Spinal cord (tissue), 9 donors: ENCODE measurements at regions not wholly inside any gene's neighbourhood (a gene's known extent, or its start where the extent isn't known, plus 50 kb on each side); places are given as distances from the start of the nearest gene placed in this dataset.

ENCODE experiments used
- DNase-seq, 6 donors: peaks; one replicate each; pipeline versions ENCODE4 v3.0.0 to v3.0.0-alpha.2; 2013 to 2015; ENCODE audit warnings: low spot score in 6 of 6, low read depth in 4 of 6
- H3K27ac ChIP-seq: one replicate; pipeline ENCODE4 v1.5.1; 2013; ENCODE audit warnings: low read depth, low read length, control low read depth
- H3K27me3 ChIP-seq: one replicate; pipeline ENCODE4 v1.6.1; 2013; ENCODE audit warnings: low read length; ENCODE audit not compliant: control insufficient read depth, insufficient read depth
- H3K36me3 ChIP-seq: one replicate; pipeline ENCODE4 v1.6.1; 2013; ENCODE audit warnings: low read length; ENCODE audit not compliant: control insufficient read depth, insufficient read depth
- H3K4me1 ChIP-seq: one replicate; pipeline ENCODE4 v1.6.1; 2013; ENCODE audit warnings: low read length; ENCODE audit not compliant: control insufficient read depth, insufficient read depth
- H3K4me3 ChIP-seq: one replicate; pipeline ENCODE4 v1.5.1; 2013; ENCODE audit warnings: low read depth, low read length, control low read depth
- H3K9me3 ChIP-seq: one replicate; pipeline ENCODE4 v1.6.1; 2013; ENCODE audit warnings: low read length; ENCODE audit not compliant: control insufficient read depth, insufficient read depth
- WGBS: methylation state at CpG from one replicate; pipeline ENCODE4 v1.1.5; 2013; ENCODE audit warnings: missing lambda C conversion rate; ENCODE audit not compliant: insufficient coverage; 5-methylcytosine and 5-hydroxymethylcytosine counted together
- donor health status: healthy.

- Histone ChIP-seq H3K4me3 (no peak overlapping the region), H3K9me3 (no peaks in the 10 kb centered on the region), H3K27ac (no peak overlapping the region), H3K4me1 (no peaks in the 10 kb centered on the region), H3K36me3 (no peaks in the 10 kb centered on the region), H3K27me3 (no peaks in the 10 kb centered on the region)
- no peak for DNase-seq
- WGBS, result 87% methylated on average over 5 of the region's 5 CpGs
Observed at GRCh38 chr11:129729216-129729615, 86.4 kb upstream of the TMEM45B start.

- no peak for DNase-seq
- H3K27me3 ChIP-seq, result no peaks in the 10 kb centered on the region
- H3K4me1 ChIP-seq, result no peaks in the 10 kb centered on the region
- 92% methylated on average over 6 of the region's 10 CpGs for WGBS
- H3K9me3 ChIP-seq, result no peaks in the 10 kb centered on the region
- no peaks in the 10 kb centered on the region for H3K36me3 ChIP-seq
- H3K27ac ChIP-seq, result no peak overlapping the region
- no peak overlapping the region for H3K4me3 ChIP-seq
Observed at GRCh38 chr11:129729823-129730222, 85.8 kb upstream of the TMEM45B start.

- Histone ChIP-seq H3K9me3 (no peaks in the 10 kb centered on the region), H3K36me3 (no peaks in the 10 kb centered on the region), H3K4me3 (no peak overlapping the region), H3K27me3 (no peaks in the 10 kb centered on the region), H3K4me1 (no peaks in the 10 kb centered on the region), H3K27ac (no peak overlapping the region)
- no peak for DNase-seq
- WGBS, result 86% methylated on average over 7 of the region's 8 CpGs
Observed at GRCh38 chr11:129731316-129731715, 84.3 kb upstream of the TMEM45B start.

- Histone ChIP-seq H3K36me3 (no peaks in the 10 kb centered on the region), H3K9me3 (no peaks in the 10 kb centered on the region), H3K27ac (no peak overlapping the region)
Observed at GRCh38 chr11:129732941-129733340, 82.7 kb upstream of the TMEM45B start.

GRCh38 chr11:129733384-129733783 lies 82.3 kb upstream of the TMEM45B start:
- Histone ChIP-seq H3K36me3 (no peaks in the 10 kb centered on the region), H3K27me3 (no peaks in the 10 kb centered on the region), H3K4me3 (no peak overlapping the region), H3K4me1 (no peaks in the 10 kb centered on the region), H3K27ac (no peak overlapping the region), H3K9me3 (no peaks in the 10 kb centered on the region)
- 93% methylated on average over 6 of the region's 9 CpGs for WGBS
- DNase-seq, result no peak

More at GRCh38 chr11:129732941-129733340, 82.7 kb upstream of the TMEM45B start:
- no peaks in the 10 kb centered on the region for H3K27me3 ChIP-seq
- H3K4me1 ChIP-seq, result no peaks in the 10 kb centered on the region
- WGBS, result 87% methylated on average over 4 of the region's 4 CpGs
- no peak overlapping the region for H3K4me3 ChIP-seq
- DNase-seq, result no peak

GRCh38 chr11:129733981-129734380 lies 81.7 kb upstream of the TMEM45B start:
- Histone ChIP-seq H3K4me3 (no peak overlapping the region), H3K27ac (no peak overlapping the region), H3K4me1 (no peaks in the 10 kb centered on the region), H3K9me3 (no peaks in the 10 kb centered on the region), H3K27me3 (no peaks in the 10 kb centered on the region), H3K36me3 (no peaks in the 10 kb centered on the region)
- WGBS, result 75% methylated on average over 4 of the region's 7 CpGs
- no peak for DNase-seq

GRCh38 chr11:129734654-129735053 lies 81.0 kb upstream of the TMEM45B start:
- no peaks in the 10 kb centered on the region for H3K9me3 ChIP-seq
- H3K4me1 ChIP-seq, result no peaks in the 10 kb centered on the region
- no peak overlapping the region for H3K4me3 ChIP-seq
- 94% methylated on average over 6 of the region's 7 CpGs for WGBS
- no peaks in the 10 kb centered on the region for H3K36me3 ChIP-seq
- DNase-seq, result no peak
- H3K27me3 ChIP-seq, result no peaks in the 10 kb centered on the region
- H3K27ac ChIP-seq, result no peak overlapping the region

- DNase-seq, result no peak
- Histone ChIP-seq H3K9me3 (no peaks in the 10 kb centered on the region), H3K36me3 (no peaks in the 10 kb centered on the region), H3K4me1 (no peaks in the 10 kb centered on the region), H3K27me3 (no peaks in the 10 kb centered on the region), H3K27ac (no peak overlapping the region), H3K4me3 (no peak overlapping the region)
- 47% methylated on average over 6 of the region's 11 CpGs for WGBS
Observed at GRCh38 chr11:129737831-129738230, 77.8 kb upstream of the TMEM45B start.

GRCh38 chr11:129738242-129738641 lies 77.4 kb upstream of the TMEM45B start:
- Histone ChIP-seq H3K27ac (no peak overlapping the region), H3K36me3 (no peaks in the 10 kb centered on the region), H3K9me3 (no peaks in the 10 kb centered on the region), H3K4me1 (no peaks in the 10 kb centered on the region), H3K4me3 (no peak overlapping the region), H3K27me3 (no peaks in the 10 kb centered on the region)
- 67% methylated on average over 1 of the region's 2 CpGs for WGBS
- no peak for DNase-seq

- H3K36me3 ChIP-seq, result no peaks in the 10 kb centered on the region
- DNase-seq, result no peak
- WGBS, result 91% methylated on average over 1 of the region's 4 CpGs
Observed at GRCh38 chr11:129739339-129739738, 76.3 kb upstream of the TMEM45B start.

More at GRCh38 chr11:129739339-129739738, 76.3 kb upstream of the TMEM45B start:
- H3K4me1 ChIP-seq, result peaks cover 4% of the 10 kb centered on the region
- no peaks in the 10 kb centered on the region for H3K27me3 ChIP-seq
- H3K9me3 ChIP-seq, result no peaks in the 10 kb centered on the region
- no peak overlapping the region for H3K4me3 ChIP-seq
- H3K27ac ChIP-seq, result no peak overlapping the region
